Neural crest cell (in vitro differentiated cells): ENCODE measurements at regions not wholly inside any gene's neighbourhood (a gene's known extent, or its start where the extent isn't known, plus 50 kb on each side); places are given as distances from the start of the nearest gene placed in this dataset.

ENCODE experiments used
- DNase-seq: peaks from one replicate; pipeline ENCODE4 v3.0.0; 2021; ENCODE audit warnings: low read depth, mixed read lengths, low spot score
- H3K27ac Mint-ChIP-seq: one replicate; pipeline ENCODE4 v1.8.0; 2021; ENCODE audit warnings: mild to moderate bottlenecking, mixed read lengths; ENCODE audit not compliant: unreplicated experiment
- H3K27me3 Mint-ChIP-seq: 2 replicates; pipeline ENCODE4 v1.8.0; 2021; ENCODE audit warnings: low read depth, mild to moderate bottlenecking, mixed read lengths
- H3K36me3 Mint-ChIP-seq: 2 replicates; pipeline ENCODE4 v1.8.0; 2021; ENCODE audit warnings: low read depth, mild to moderate bottlenecking, mixed read lengths
- H3K4me1 Mint-ChIP-seq: 2 replicates; pipeline ENCODE4 v1.8.0; 2021; ENCODE audit warnings: mixed read lengths
- H3K4me3 Mint-ChIP-seq: one replicate; pipeline ENCODE4 v1.8.0; 2021; ENCODE audit warnings: mild to moderate bottlenecking, mixed read lengths
- H3K9me3 Mint-ChIP-seq: 2 replicates; pipeline ENCODE4 v1.8.0; 2021; ENCODE audit warnings: mixed read lengths
- CTCF ChIP-seq: fragments of 200-600 bp; sonication (generic); conservative IDR thresholded peaks from 2 replicates; pipeline ENCODE4 v1.5.0; 2021; ENCODE audit warnings: antibody characterized with exemption, mild to moderate bottlenecking

DNA sequence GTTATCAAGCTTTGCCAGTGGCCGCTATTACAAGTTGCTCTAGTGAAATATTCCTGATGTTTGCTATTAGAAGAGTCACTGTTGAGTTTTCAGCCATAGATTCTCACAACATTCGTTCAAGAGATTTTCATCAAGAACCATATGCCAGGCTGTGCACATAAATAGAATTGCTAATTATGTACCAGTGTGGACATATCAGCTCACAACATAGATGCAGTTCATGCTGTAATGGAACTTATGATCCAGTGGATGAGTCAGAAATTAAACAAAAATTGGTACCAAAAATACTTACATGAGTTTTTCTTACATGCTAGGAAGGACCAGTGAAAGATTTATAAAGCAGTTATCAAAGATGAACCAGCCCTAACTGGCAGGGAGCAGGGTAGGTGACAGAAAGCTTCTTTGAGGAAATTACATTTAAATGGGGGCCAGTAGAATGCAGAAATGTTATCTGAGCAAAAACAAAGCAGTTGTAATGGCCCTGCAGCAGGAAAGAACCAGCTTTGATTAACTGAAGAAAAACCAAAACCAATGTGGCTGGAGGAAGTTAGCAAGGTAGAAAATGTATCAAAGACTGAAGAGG, 404.2 kb downstream of the DNAH5 start:
- H3K9me3 Mint-ChIP-seq = peaks cover 5% of the 10 kb centered on the region
- peaks cover 3% of the 10 kb centered on the region for H3K27me3 Mint-ChIP-seq
- no peak for DNase-seq
- H3K36me3 Mint-ChIP-seq = peaks cover 4% of the 10 kb centered on the region
- H3K27ac Mint-ChIP-seq = no peak overlapping the region
- no peak overlapping the region for H3K4me3 Mint-ChIP-seq
- no peaks in the 10 kb centered on the region for H3K4me1 Mint-ChIP-seq
- TF ChIP-seq CTCF = no peak

DNA sequence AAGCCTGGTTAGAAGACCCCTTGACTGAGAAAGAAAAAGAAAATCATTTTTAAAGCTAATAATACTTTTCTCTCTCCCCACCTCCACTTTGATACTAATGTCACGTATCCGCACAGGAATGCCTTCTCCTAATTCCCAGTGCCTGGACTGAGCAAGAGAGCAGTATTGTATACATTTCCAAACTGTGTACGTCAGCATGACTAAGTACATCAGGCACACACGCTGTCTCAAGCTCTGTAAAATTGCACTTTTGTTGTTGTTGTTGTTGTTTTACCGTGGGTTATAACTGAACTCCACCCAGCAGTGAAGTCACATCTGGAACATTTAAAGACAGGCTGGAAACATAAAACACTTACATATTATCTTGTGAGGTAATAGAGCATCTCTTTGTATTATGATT, 407.6 kb downstream of the DNAH5 start:
- peaks cover 4% of the 10 kb centered on the region for H3K27me3 Mint-ChIP-seq
- no peaks in the 10 kb centered on the region for H3K36me3 Mint-ChIP-seq
- no peaks in the 10 kb centered on the region for H3K4me1 Mint-ChIP-seq
- H3K27ac Mint-ChIP-seq = no peak overlapping the region
- TF ChIP-seq CTCF = no peak
- no peaks in the 10 kb centered on the region for H3K9me3 Mint-ChIP-seq
- no peak for DNase-seq
- no peak overlapping the region for H3K4me3 Mint-ChIP-seq

DNA sequence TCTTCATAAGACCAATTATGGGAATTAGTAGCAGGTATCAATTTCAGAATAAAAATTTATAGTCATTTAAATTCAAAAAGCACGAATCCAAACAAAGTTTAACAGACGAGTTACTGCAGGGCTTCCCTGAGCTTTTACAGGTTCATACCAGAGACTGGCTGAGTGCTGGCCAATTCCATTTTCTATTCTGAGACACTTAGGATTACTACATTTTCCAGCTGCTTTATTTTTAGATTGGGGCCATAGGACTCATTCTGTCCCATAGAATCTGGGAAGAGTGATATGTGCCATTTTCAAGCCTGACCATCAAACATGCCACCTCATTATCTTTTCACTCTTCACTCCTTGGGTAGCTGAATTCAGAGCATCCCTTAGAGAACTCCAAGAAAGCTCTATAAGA, 410.7 kb downstream of the DNAH5 start:
- Mint-ChIP-seq H3K4me1 (no peaks in the 10 kb centered on the region), H3K4me3 (no peak overlapping the region)

DNA sequence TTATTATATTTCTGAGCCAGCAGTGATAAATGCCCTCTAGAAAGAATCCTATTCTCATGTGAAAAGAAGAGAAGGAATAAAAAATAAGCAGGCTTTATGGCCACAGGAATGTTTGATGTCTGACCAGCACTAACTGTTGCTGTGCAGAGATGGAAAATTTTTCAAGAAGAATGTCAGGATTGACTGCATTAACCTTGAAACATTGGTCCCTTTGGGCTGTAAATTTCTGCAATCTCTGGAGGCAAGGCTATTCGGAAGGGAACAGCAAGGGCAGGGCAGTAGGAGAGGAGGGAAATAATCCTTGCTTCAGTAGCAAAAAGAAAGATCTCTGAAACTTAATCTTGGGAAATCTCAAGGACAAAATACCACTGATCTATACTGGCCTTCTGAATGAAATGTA, 415.2 kb downstream of the DNAH5 start:
- Mint-ChIP-seq H3K27ac (no peak overlapping the region), H3K4me1 (no peaks in the 10 kb centered on the region), H3K36me3 (no peaks in the 10 kb centered on the region), H3K9me3 (no peaks in the 10 kb centered on the region), H3K27me3 (peaks cover 25% of the 10 kb centered on the region), H3K4me3 (no peak overlapping the region)
- DNase-seq = no peak
- no peak for TF ChIP-seq CTCF

More for the DNA sequence above, 410.7 kb downstream of the DNAH5 start:
- Mint-ChIP-seq H3K9me3 (no peaks in the 10 kb centered on the region), H3K27me3 (peaks cover 19% of the 10 kb centered on the region), H3K36me3 (no peaks in the 10 kb centered on the region), H3K27ac (no peak overlapping the region)
- TF ChIP-seq CTCF = no peak
- no peak for DNase-seq

DNA sequence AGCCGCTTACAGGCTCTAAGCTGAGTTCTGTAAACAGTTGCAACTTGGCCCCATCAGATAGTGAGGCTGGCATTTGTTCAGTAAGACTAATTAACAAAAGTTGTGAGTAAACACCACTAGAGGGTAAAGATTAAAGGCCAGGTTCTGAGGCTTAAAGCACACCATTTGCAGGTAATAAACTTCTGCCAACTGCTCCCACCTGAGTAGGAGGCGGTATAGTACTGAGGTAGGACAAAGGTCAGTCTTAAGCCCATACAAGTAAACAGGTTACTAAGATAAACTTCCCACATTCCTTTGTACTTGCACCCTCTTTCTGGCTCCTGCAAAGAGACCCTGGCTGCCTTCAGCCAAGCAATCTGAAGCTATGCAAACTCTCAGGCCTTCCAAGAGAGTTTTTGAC, 419.6 kb downstream of the DNAH5 start:
- Mint-ChIP-seq H3K27me3 (peaks cover 14% of the 10 kb centered on the region), H3K9me3 (no peaks in the 10 kb centered on the region), H3K4me3 (no peak overlapping the region), H3K36me3 (no peaks in the 10 kb centered on the region), H3K27ac (no peak overlapping the region), H3K4me1 (no peaks in the 10 kb centered on the region)
- TF ChIP-seq CTCF = no peak
- DNase-seq = no peak
